Mucosa of descending colon (tissue), 3 donors: ENCODE measurements at regions not wholly inside any gene's neighbourhood (a gene's known extent, or its start where the extent isn't known, plus 50 kb on each side); places are given as distances from the start of the nearest gene placed in this dataset.

Source experiments
- ATAC-seq: fragments of 200-7000 bp; cut with Tn5 transposase; one replicate; pipeline ENCODE4 v1.9.1; 2020; ENCODE audit warnings: mild to moderate bottlenecking, moderate library complexity
- DNase-seq, 3 donors: peaks; one replicate each; pipeline ENCODE4 v3.0.0-alpha.2; 2020
- H3K36me3 ChIP-seq: fragments of 200-600 bp; one replicate; pipeline ENCODE4 v1.8.0; 2021; ENCODE audit warnings: low read depth, mild to moderate bottlenecking
- H3K4me1 ChIP-seq: fragments of 200-600 bp; one replicate; pipeline ENCODE4 v1.8.0; 2021; ENCODE audit warnings: low read depth, mild to moderate bottlenecking
- H3K4me3 ChIP-seq: fragments of 200-600 bp; one replicate; pipeline ENCODE4 v1.8.0; 2021; ENCODE audit warnings: mild to moderate bottlenecking
- H3K9me3 ChIP-seq: fragments of 200-600 bp; one replicate; pipeline ENCODE4 v1.8.0; 2021; ENCODE audit warnings: mild to moderate bottlenecking
- intact Hi-C, 2 donors: fragments of 100-400 bp; cut with DNase I in 1 of 2; cut with micrococcal nuclease in 1 of 2; formaldehyde crosslinking; loops; one replicate each; pipeline versions ENCODE4 v1.11.0 to v1.11.1; 2022; cut with DNase I, micrococcal nuclease
- TF ChIP-seq, protein P1 (sequence below): fragments of 200-600 bp; IDR thresholded peaks from one replicate; pipeline ENCODE4 v1.8.0; 2022; ENCODE audit warnings: antibody characterized with exemption, mild to moderate bottlenecking
- donor health status: DM: no; HTN: no; CAD: no; lungs with moderate emphysema.
- donor health status: DM: no; HTN: no; CAD: no.
- donor health status: DM: no; HTN: yes; CAD: no.

DNA sequence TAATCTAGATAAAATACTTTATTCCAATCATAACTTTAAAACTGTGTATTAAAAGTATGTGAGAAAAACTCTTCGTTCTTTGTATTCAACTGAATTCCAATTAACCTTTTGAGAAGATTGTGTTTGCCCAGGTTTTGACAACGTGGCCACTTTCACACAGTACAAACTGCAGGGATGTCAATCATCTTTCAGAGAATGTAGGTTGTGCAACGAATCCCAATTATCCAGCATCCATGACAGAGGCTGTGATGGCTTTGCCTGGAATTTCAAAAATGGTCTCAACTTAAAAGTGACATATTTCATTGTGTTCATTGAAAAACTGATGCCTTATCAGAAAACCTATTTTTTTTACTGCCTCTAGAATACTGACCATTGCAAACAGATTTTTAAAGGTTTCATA, 615.1 kb upstream of the KCNMB2 start:
- intact Hi-C loops, result no loop called here
- no peaks in the 10 kb centered on the region for H3K9me3 ChIP-seq
- no peak for ATAC-seq

DNA sequence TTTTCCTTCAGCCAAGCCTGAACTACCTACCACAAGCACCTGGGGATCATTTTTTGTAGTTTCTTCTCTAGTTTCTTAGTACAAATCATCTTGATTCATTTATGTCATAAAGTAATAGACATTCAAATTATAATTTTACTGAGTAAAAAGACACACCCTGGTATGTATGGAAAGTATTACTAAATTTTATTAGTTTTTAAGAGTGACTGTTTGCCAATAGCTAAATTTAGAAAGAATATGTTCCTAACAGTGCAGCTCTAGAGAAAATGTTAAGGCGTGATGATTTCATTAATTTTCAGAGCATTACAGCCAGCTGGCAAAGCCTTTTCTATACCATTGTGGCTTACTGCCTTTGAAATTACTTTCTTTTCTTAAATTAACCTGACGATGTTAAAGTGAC, 612.0 kb upstream of the KCNMB2 start:
- DNase-seq, result no peak
- no peaks in the 10 kb centered on the region for H3K9me3 ChIP-seq
- H3K36me3 ChIP-seq, result no peaks in the 10 kb centered on the region
- TF ChIP-seq, protein P1, sequence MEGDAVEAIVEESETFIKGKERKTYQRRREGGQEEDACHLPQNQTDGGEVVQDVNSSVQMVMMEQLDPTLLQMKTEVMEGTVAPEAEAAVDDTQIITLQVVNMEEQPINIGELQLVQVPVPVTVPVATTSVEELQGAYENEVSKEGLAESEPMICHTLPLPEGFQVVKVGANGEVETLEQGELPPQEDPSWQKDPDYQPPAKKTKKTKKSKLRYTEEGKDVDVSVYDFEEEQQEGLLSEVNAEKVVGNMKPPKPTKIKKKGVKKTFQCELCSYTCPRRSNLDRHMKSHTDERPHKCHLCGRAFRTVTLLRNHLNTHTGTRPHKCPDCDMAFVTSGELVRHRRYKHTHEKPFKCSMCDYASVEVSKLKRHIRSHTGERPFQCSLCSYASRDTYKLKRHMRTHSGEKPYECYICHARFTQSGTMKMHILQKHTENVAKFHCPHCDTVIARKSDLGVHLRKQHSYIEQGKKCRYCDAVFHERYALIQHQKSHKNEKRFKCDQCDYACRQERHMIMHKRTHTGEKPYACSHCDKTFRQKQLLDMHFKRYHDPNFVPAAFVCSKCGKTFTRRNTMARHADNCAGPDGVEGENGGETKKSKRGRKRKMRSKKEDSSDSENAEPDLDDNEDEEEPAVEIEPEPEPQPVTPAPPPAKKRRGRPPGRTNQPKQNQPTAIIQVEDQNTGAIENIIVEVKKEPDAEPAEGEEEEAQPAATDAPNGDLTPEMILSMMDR, result no peak
- intact Hi-C loops, result no loop called here
- no peak for ATAC-seq
- no peaks in the 10 kb centered on the region for H3K4me1 ChIP-seq
- no peak overlapping the region for H3K4me3 ChIP-seq

More for the DNA sequence above, 615.1 kb upstream of the KCNMB2 start:
- DNase-seq, result no peak
- Histone ChIP-seq H3K4me3 (no peak overlapping the region), H3K4me1 (no peaks in the 10 kb centered on the region), H3K36me3 (no peaks in the 10 kb centered on the region)
- TF ChIP-seq, protein P1, result no peak

DNA sequence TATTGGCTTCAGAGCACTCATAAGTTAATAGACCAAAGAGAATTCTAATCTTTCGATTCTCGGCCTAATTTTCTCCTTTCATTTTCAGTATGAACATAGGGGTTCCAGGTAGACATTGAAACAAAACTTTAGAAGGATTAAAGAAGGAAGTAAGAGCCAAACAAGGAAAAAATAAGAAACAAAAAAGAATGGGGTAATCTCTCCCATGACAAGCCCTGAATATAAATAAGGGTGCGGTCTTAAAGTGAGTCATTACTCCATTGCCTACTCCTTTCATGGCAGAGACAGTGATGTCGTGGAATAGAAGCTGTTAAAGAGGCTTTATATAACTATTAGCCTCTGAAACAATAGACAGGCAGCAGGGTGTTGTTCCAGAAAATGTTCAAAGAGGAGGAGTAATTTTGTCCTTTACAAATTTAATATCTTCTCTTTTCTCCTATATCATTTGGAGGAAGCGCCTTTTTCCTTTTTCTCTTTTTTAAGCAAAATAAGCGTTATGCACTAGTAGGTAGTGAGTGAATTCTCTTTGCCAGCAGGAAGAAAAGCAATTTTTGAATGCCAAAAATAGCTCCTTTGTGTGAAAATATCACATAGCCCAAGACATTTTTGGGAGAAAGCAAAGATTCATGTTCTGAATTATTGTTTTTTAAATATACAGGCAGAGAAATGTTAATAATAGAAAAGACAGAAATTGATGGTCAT, 607.9 kb upstream of the KCNMB2 start:
- H3K36me3 ChIP-seq, result no peaks in the 10 kb centered on the region
- intact Hi-C loops, result no loop called here
- ATAC-seq (peak; percentile 99), DNase-seq (no peak)
- TF ChIP-seq, protein P1, result no peak
- H3K4me1 ChIP-seq, result no peaks in the 10 kb centered on the region
- H3K9me3 ChIP-seq, result no peaks in the 10 kb centered on the region
- H3K4me3 ChIP-seq, result no peak overlapping the region

DNA sequence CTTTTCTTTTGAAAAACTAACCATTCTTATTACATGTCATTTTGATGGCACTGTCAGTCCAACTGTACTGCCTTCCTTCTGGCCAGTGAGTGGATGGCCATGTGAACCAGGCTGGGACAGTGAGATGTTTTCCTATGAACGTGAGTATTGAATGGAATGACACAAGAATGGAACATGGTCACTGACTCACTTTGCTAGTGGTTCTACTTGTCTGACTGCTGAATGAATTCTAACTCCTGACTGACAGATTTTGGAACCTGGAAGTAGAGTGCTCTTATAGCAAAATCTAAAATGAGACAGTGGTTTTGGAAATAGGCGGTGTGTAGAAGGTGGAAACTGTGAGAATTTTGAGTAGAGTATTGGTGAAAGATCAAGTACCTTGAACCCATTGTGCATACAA, 606.9 kb upstream of the KCNMB2 start:
- H3K4me3 ChIP-seq, result no peak overlapping the region
- DNase-seq, result no peak
- no peaks in the 10 kb centered on the region for H3K36me3 ChIP-seq
- no peak for ATAC-seq
- intact Hi-C loops, result no loop called here
- TF ChIP-seq, protein P1, result no peak
- H3K9me3 ChIP-seq, result no peaks in the 10 kb centered on the region
- H3K4me1 ChIP-seq, result no peaks in the 10 kb centered on the region

DNA sequence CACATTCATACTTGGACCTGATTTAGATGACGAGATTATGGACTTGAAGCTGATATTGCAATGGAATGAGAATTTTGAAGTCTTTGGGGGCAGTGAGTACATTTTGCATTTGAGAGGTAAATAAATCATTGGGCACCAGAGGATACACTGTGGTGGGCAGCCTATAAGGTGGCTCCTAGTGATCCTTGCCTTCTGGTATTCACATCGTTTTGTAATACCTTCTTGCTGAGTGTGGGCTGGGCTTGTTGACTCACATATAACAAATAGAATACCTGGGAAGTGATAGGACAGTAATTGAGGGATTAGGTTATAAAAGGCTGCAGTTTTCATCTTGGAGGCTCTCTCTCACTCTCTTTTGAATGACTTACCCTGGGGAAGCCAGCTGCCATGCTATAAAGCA, 605.5 kb upstream of the KCNMB2 start:
- Histone ChIP-seq H3K4me1 (no peaks in the 10 kb centered on the region), H3K9me3 (no peaks in the 10 kb centered on the region), H3K4me3 (no peak overlapping the region), H3K36me3 (no peaks in the 10 kb centered on the region)
- DNase-seq (no peak), ATAC-seq (peak; percentile 7)
- intact Hi-C loops, result no loop called here
- TF ChIP-seq, protein P1, result no peak

DNA sequence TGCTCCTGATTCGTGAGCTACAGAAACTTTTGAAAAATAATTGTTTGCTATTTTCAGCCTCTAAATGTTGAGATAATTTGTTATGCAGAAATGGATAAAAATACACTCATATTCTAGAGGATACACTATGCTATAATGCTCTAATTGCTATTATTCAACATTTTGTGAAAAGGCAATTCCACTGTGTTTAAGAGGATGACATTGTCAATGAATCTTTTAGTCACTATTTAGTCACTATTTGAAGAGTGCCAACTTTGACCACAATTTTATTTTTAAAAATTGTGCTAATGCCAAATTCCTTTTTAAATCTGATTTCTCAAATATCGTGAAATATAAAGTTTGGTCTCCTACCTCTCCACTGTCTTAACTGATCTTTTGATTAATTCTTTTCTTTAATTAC, 604.9 kb upstream of the KCNMB2 start:
- DNase-seq (no peak), ATAC-seq (no peak)
- Histone ChIP-seq H3K4me1 (no peaks in the 10 kb centered on the region), H3K36me3 (no peaks in the 10 kb centered on the region), H3K9me3 (no peaks in the 10 kb centered on the region), H3K4me3 (no peak overlapping the region)
- TF ChIP-seq, protein P1, result no peak
- intact Hi-C loops, result no loop called here
